ENCODE measurements at regions not wholly inside any gene's neighbourhood (a gene's known extent, or its start where the extent isn't known, plus 50 kb on each side); places are given as distances from the start of the nearest gene placed in this dataset.

- POLR2A ChIA-PET, result no interaction called here
- Histone ChIP-seq H3K4me1 (ENCODE audit: control insufficient read depth, insufficient read depth, low read length) (no peaks in the 10 kb centered on the region), H3K9me3 (ENCODE audit: control insufficient read depth, insufficient read depth, low read depth, low read length) (0 out of 2 replicates have a peak, but pooled peaks cover 2% of the 10 kb centered on the region), H3K27ac (ENCODE audit: low read length) (no peak overlapping the region), H3K27me3 (ENCODE audit: control insufficient read depth, insufficient read depth, low read length) (no peaks in the 10 kb centered on the region), H3K36me3 (ENCODE audit: control insufficient read depth, insufficient read depth, low read length) (no peaks in the 10 kb centered on the region), H3K4me3 (ENCODE audit: low read depth in 2 of 2, low read length in 2 of 2) (no peak overlapping the region)
- no peak for DNase-seq (ENCODE audit: low read depth, low spot score)
- no TSS peak for BruUV-seq (replicated peaks)
- ATAC-seq, result no peak
- CTCF ChIA-PET, result no interaction called here
- TF ChIP-seq CTCF (IDR thresholded peaks at IDR 0.05), result no peak
- TF ChIP-seq REST (IDR thresholded peaks at IDR 0.05; ENCODE audit: insufficient read depth in 1 of 2, low read depth in 2 of 2, low read length in 1 of 2), result no peak
- TF ChIP-seq SIN3A (IDR thresholded peaks at IDR 0.05; ENCODE audit: borderline replicate concordance, insufficient read depth, low read depth, low read length), result no peak
- no peak for TF ChIP-seq POLR2AphosphoS5 (IDR thresholded peaks at IDR 0.05; ENCODE audit: low read depth, low read length)
- no peak for TF ChIP-seq TCF7L2 (IDR thresholded peaks at IDR 0.05; ENCODE audit: low read depth, low read length)
- intact Hi-C loops (cut with micrococcal nuclease; ENCODE audit: unreplicated experiment), result no loop called here
- in situ Hi-C loops (cut with HindIII; ENCODE audit: low pct_unique_long_range_greater_than_20kb, low sequenced_read_pairs), result no loop called here
These were observed 99.2 kb downstream of the SOX11 start for GRCh38 chr2:5791371-5791770.

- ChIA-PET POLR2A (no interaction called here), CTCF (no interaction called here)
- intact Hi-C loops (cut with micrococcal nuclease; ENCODE audit: unreplicated experiment) (no loop called here), in situ Hi-C loops (cut with HindIII; ENCODE audit: low pct_unique_long_range_greater_than_20kb, low sequenced_read_pairs) (no loop called here)
- Histone ChIP-seq H3K9me3 (ENCODE audit: control insufficient read depth, insufficient read depth, low read depth, low read length) (no peaks in the 10 kb centered on the region), H3K4me1 (ENCODE audit: control insufficient read depth, insufficient read depth, low read length) (no peaks in the 10 kb centered on the region), H3K27ac (ENCODE audit: low read length) (no peak overlapping the region), H3K4me3 (ENCODE audit: low read depth in 2 of 2, low read length in 2 of 2) (no peak overlapping the region), H3K27me3 (ENCODE audit: control insufficient read depth, insufficient read depth, low read length) (no peaks in the 10 kb centered on the region), H3K36me3 (ENCODE audit: control insufficient read depth, insufficient read depth, low read length) (no peaks in the 10 kb centered on the region)
- no peak for DNase-seq (ENCODE audit: low read depth, low spot score)
- no TSS peak for BruUV-seq (replicated peaks)
- TF ChIP-seq SIN3A (IDR thresholded peaks at IDR 0.05; ENCODE audit: borderline replicate concordance, insufficient read depth, low read depth, low read length), result no peak
- no peak for TF ChIP-seq CTCF (IDR thresholded peaks at IDR 0.05)
- no peak for TF ChIP-seq REST (IDR thresholded peaks at IDR 0.05; ENCODE audit: insufficient read depth in 1 of 2, low read depth in 2 of 2, low read length in 1 of 2)
- TF ChIP-seq TCF7L2 (IDR thresholded peaks at IDR 0.05; ENCODE audit: low read depth, low read length), result no peak
- no peak for TF ChIP-seq POLR2AphosphoS5 (IDR thresholded peaks at IDR 0.05; ENCODE audit: low read depth, low read length)
- ATAC-seq, result no peak
These were observed 101.8 kb downstream of the SOX11 start for GRCh38 chr2:5794012-5794411.
